Vagina (tissue), 2 donors: ENCODE measurements at regions not wholly inside any gene's neighbourhood (a gene's known extent, or its start where the extent isn't known, plus 50 kb on each side); places are given as distances from the start of the nearest gene placed in this dataset.

ENCODE experiments used
- POLR2A ChIP-seq, 2 donors: fragments of 450-650 bp; IDR thresholded peaks; one replicate each; pipeline ENCODE4 v1.6.1; 2017; ENCODE audit warnings: antibody characterized with exemption in 2 of 2, mild to moderate bottlenecking in 2 of 2, moderate library complexity in 2 of 2
- POLR2AphosphoS5 ChIP-seq, 2 donors: sonication (generic); formaldehyde crosslinking; IDR thresholded peaks; one replicate each; pipeline ENCODE4 v1.9.0; 2017; ENCODE audit warnings: antibody characterized with exemption in 2 of 2, mild to moderate bottlenecking in 2 of 2, low read depth in 1 of 2; ENCODE audit not compliant: insufficient read depth in 1 of 2

GRCh38 chr14:71448431-71449315 lies 483.6 kb upstream of the RGS6 start:
- TF ChIP-seq POLR2AphosphoS5 (IDR thresholded peaks at IDR 0.05; ENCODE audit: insufficient read depth in 1 of 2, low read depth in 1 of 2) = no peak
- TF ChIP-seq POLR2A (IDR thresholded peaks at IDR 0.05) = no peak
